Heart left ventricle (tissue), 16 donors: ENCODE measurements at regions not wholly inside any gene's neighbourhood (a gene's known extent, or its start where the extent isn't known, plus 50 kb on each side); places are given as distances from the start of the nearest gene placed in this dataset.

Experiments
- ATAC-seq, 4 donors: fragments of 200-7000 bp; cut with Tn5 transposase; one replicate each; pipeline ENCODE4 v1.9.1; 2020 to 2022; ENCODE audit warnings: moderate library complexity in 4 of 4, mild to moderate bottlenecking in 3 of 4, moderate number of reproducible peaks in 1 of 4
- DNase-seq, 5 donors: peaks; one replicate each; pipeline ENCODE4 v3.0.0-alpha.2; 2020
- H3K27ac ChIP-seq, 12 donors: fragments of 200-600 bp; sonication (generic) in 4 of 12; one replicate each; pipeline versions ENCODE4 v1.5.0 to v1.8.0; 2016 to 2022; ENCODE audit warnings: mild to moderate bottlenecking in 2 of 12
- H3K27me3 ChIP-seq, 9 donors: fragments of 200-600 bp; sonication (generic) in 2 of 9; one replicate each; pipeline versions ENCODE4 v1.5.1 to v1.8.0; 2016 to 2022; ENCODE audit warnings: mild to moderate bottlenecking in 3 of 9
- H3K36me3 ChIP-seq, 9 donors: fragments of 200-600 bp; sonication (generic) in 2 of 9; one replicate each; pipeline versions ENCODE4 v1.5.0 to v1.8.0; 2018 to 2022; ENCODE audit warnings: mild to moderate bottlenecking in 2 of 9
- H3K4me1 ChIP-seq, 12 donors: fragments of 200-600 bp; sonication (generic) in 4 of 12; one replicate each; pipeline versions ENCODE4 v1.5.0 to v1.8.0; 2016 to 2022; ENCODE audit warnings: mild to moderate bottlenecking in 3 of 12
- H3K4me3 ChIP-seq, 12 donors: fragments of 200-600 bp; sonication (generic) in 4 of 12; one replicate each; pipeline versions ENCODE4 v1.5.0 to v1.8.0; 2017 to 2022; ENCODE audit warnings: mild to moderate bottlenecking in 9 of 12, moderate library complexity in 4 of 12
- H3K9me3 ChIP-seq, 12 donors: fragments of 200-600 bp; sonication (generic) in 4 of 12; one replicate each; pipeline versions ENCODE4 v1.5.0 to v1.8.0; 2016 to 2022; ENCODE audit warnings: mild to moderate bottlenecking in 1 of 12
- POLR2A ChIP-seq, 2 donors: fragments of 450-650 bp; IDR thresholded peaks; one replicate each; pipeline ENCODE4 v1.6.1; 2017; ENCODE audit warnings: antibody characterized with exemption in 2 of 2, mild to moderate bottlenecking in 2 of 2, moderate library complexity in 2 of 2
- WGBS, 4 donors: extraction: QIAGEN DNeasy Blood & Tissue Kit in 2 of 4; methylation state at CpG; one replicate each; pipeline versions ENCODE4 v1.1.5 to v1.1.7; 2013 to 2018; 5-methylcytosine and 5-hydroxymethylcytosine counted together
- intact Hi-C, 10 donors: fragments of 100-400 bp; cut with DNase I; formaldehyde crosslinking; loops; one replicate each; pipeline versions ENCODE4 v1.11.1 to v1.14.2; 2022
- TF ChIP-seq, protein P1 (sequence below), 12 donors: fragments of 200-600 bp; sonication (generic) in 4 of 12; IDR thresholded peaks; one replicate each; pipeline versions ENCODE4 v1.5.0 to v1.8.0; 2018 to 2022; ENCODE audit warnings: antibody characterized with exemption in 12 of 12, mild to moderate bottlenecking in 5 of 12
- donor health status: ischemic (EF 13 %, LVEDD 7.1; RV severe dilation, severe dysfunction).
- donor health status: healthy with polysubstance abuse.
- donor health status: DM: no; HTN: yes; CAD: no.
- donor health status: DM: no; HTN: no; CAD: no.
- donor health status: ischemic (EF 25% LVEDD 6.9; RV normal size, moderate dysfunction).
- donor health status: ischemic (EF 25% LVEDD 5.7; RV mildly dilated, moderate dysfunction).
- donor health status: healthy.
- donor health status: DM: yes; HTN: yes; CAD: no.
- donor health status: ischemic (EF 35%, LVEDD 5.7; RV mildly dilated, moderate dysfunction).
- donor health status: nonischemic (EF 11% LVEDD 7.7; RV severe dilation, severe dysfunction).
- donor health status: DM: yes; HTN: yes; CAD: no.
- donor health status: PGD.
- donor health status: ischemic (EF 29% LVEDD 5.4; RV normal size, mild dysfunction).
- donor health status: nonischemic (EF 23%, LVEDD 6.1; RV moderate dilation, normal function).

DNA sequence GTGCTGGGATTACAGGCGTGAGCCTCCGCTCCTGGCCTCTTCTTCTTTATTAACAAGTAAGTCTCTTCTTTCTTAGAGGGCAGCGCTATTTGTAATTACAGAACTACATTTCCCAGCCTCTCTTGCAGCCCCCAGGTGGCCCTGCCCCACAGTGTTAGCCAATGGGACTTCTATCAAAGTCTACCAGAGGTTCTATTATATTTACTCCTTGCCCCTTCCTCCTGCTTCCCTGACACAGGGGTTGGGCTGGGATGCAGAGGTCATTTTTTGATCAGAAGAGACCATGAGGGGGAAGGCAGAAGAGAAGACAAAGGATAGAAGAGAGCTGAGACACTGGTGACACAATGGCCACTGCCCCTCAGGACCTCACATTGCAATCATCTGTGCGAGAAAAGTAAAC lies 224.2 kb downstream of the SYK start:
- Histone ChIP-seq H3K4me1 (no peaks in the 10 kb centered on the region), H3K27ac (no peak overlapping the region), H3K36me3 (no peaks in the 10 kb centered on the region), H3K27me3 (no peaks in the 10 kb centered on the region), H3K4me3 (no peak overlapping the region), H3K9me3 (no peaks in the 10 kb centered on the region)
- TF ChIP-seq POLR2A (IDR thresholded peaks at IDR 0.05) = no peak
- TF ChIP-seq, protein P1, sequence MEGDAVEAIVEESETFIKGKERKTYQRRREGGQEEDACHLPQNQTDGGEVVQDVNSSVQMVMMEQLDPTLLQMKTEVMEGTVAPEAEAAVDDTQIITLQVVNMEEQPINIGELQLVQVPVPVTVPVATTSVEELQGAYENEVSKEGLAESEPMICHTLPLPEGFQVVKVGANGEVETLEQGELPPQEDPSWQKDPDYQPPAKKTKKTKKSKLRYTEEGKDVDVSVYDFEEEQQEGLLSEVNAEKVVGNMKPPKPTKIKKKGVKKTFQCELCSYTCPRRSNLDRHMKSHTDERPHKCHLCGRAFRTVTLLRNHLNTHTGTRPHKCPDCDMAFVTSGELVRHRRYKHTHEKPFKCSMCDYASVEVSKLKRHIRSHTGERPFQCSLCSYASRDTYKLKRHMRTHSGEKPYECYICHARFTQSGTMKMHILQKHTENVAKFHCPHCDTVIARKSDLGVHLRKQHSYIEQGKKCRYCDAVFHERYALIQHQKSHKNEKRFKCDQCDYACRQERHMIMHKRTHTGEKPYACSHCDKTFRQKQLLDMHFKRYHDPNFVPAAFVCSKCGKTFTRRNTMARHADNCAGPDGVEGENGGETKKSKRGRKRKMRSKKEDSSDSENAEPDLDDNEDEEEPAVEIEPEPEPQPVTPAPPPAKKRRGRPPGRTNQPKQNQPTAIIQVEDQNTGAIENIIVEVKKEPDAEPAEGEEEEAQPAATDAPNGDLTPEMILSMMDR (IDR thresholded peaks at IDR 0.05) = no peak
- DNase-seq = no peak
- intact Hi-C loops = no loop called here
- 84 to 89% (median 87%) methylated on average over 4 of the region's 4 CpGs for WGBS, 4 donors
- no peak for ATAC-seq

GRCh38 chr9:91026266-91026665 lies 224.6 kb downstream of the SYK start:
- TF ChIP-seq, protein P1 (IDR thresholded peaks at IDR 0.05) = no peak
- no peak for TF ChIP-seq POLR2A (IDR thresholded peaks at IDR 0.05)
- Histone ChIP-seq H3K4me3 (no peak overlapping the region), H3K27ac (no peak overlapping the region), H3K9me3 (no peaks in the 10 kb centered on the region), H3K36me3 (no peaks in the 10 kb centered on the region), H3K4me1 (no peaks in the 10 kb centered on the region), H3K27me3 (no peaks in the 10 kb centered on the region)
- DNase-seq (no peak), ATAC-seq (no peak)
- intact Hi-C loops = no loop called here
- WGBS, 4 donors = 70 to 87% (median 82%) methylated on average over 8 of the region's 8 CpGs

DNA sequence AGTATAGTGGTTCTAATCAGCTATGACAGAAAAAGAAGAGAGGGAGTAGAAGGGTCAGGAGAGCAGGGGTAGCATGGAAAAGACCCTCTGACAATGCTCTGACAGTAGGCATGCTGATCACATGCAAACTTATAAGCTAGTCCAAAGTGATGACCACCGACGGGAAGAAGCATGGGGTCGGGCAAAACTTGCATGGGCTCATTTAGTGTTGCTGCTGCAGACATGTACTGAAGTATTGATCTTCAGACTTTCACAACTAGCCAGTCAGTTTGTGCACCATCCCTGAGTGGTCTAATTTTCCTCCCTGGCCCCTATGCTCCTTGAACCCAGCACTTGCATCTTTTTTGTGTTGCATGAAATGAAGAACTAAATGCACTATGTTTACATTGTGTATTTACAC lies 225.4 kb downstream of the SYK start:
- DNase-seq = no peak
- Histone ChIP-seq H3K4me1 (no peaks in the 10 kb centered on the region), H3K27ac (no peak overlapping the region), H3K27me3 (peaks cover 0 to 6% (median 0%) of the 10 kb centered on the region in 9 donors), H3K36me3 (no peaks in the 10 kb centered on the region), H3K4me3 (no peak overlapping the region), H3K9me3 (no peaks in the 10 kb centered on the region)
- no peak for TF ChIP-seq POLR2A (IDR thresholded peaks at IDR 0.05)
- TF ChIP-seq, protein P1 (IDR thresholded peaks at IDR 0.05) = no peak
- intact Hi-C loops = no loop called here
- ATAC-seq = no peak
- 88 to 93% (median 90%) methylated on average over 3 of the region's 3 CpGs for WGBS, 4 donors

DNA sequence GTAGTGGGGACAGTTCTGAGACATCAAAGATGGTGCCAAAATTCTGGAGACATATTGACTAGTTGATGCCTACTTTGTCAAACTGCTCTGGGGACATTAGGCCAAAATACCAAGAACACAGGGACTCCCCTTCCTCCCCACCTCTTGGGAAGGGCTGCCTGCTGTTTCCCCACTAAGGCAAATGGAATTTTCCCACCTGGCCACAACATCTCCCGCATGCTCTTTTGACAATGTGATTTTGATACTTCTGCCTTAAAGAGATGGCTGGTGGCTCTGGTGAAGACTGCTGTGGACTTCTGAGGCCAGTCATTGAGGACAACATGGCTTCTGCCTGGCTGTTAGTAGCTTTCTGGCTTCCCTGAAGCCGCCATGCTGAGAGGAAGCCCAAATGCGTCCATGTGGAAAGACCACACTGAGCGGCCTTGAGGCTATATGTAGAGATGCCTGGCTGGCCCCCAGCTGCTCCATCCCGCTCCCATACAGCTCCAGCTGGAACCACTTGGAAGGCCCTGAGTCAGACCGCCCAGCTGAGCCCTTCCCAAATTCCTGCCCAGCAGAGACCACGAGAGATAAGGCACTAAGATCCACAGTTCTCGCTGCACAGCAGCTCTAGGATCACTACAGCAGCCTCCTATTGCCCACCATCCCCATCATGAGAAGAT lies 226.7 kb downstream of the SYK start:
- 79 to 88% (median 87%) methylated on average over 7 to 8 of the region's 8 CpGs for WGBS, 4 donors
- intact Hi-C loops = no loop called here
- H3K27me3 ChIP-seq = peaks cover 0 to 12% (median 0%) of the 10 kb centered on the region in 9 donors
- H3K36me3 ChIP-seq = no peaks in the 10 kb centered on the region
- H3K4me1 ChIP-seq = no peaks in the 10 kb centered on the region
- no peak overlapping the region for H3K4me3 ChIP-seq
- no peak overlapping the region for H3K27ac ChIP-seq
- TF ChIP-seq, protein P1 (IDR thresholded peaks at IDR 0.05) = no peak
- TF ChIP-seq POLR2A (IDR thresholded peaks at IDR 0.05) = no peak
- H3K9me3 ChIP-seq = no peaks in the 10 kb centered on the region
- ATAC-seq (no peak), DNase-seq (no peak)
